Fibroblast of pulmonary artery (primary cell): ENCODE measurements at regions not wholly inside any gene's neighbourhood (a gene's known extent, or its start where the extent isn't known, plus 50 kb on each side); places are given as distances from the start of the nearest gene placed in this dataset.

Source experiments
- DNase-seq: peaks from one replicate; pipeline ENCODE4 v3.0.0-alpha.2; 2010; ENCODE audit warnings: low read depth
- H3K4me3 ChIP-seq: replicated peaks from 2 replicates; pipeline ENCODE4 v1.5.1; 2011; ENCODE audit warnings: low read depth, mild to moderate bottlenecking, control low read depth, low read length, moderate library complexity
- TF ChIP-seq, protein P1 (sequence below): IDR thresholded peaks from 2 replicates; pipeline ENCODE4 v1.5.1; 2011; ENCODE audit warnings: mild to moderate bottlenecking, control low read depth, low read length, inconsistent platforms; ENCODE audit errors: missing control alignments

DNA sequence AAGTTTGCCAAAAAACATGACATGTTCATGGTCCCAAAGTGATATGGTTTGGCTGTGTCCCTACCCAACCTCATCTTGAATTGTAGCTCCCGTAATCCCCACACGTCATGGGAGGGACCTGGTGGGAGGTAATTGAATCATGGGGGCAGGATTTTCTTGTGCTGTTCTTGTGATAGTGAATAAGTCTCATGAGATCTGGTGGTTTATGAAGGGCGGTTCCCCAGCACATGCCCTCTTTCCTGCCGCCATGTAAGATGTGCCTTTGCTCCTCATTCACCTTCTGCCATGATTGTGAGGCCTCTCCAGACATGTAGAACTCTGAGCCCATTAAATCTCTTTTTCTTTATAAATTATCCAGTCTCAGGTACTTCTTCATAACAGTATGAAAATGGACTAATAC, 322.1 kb downstream of the MED10 start:
- DNase-seq = no peak
- no peak overlapping the region for H3K4me3 ChIP-seq
- TF ChIP-seq, protein P1, sequence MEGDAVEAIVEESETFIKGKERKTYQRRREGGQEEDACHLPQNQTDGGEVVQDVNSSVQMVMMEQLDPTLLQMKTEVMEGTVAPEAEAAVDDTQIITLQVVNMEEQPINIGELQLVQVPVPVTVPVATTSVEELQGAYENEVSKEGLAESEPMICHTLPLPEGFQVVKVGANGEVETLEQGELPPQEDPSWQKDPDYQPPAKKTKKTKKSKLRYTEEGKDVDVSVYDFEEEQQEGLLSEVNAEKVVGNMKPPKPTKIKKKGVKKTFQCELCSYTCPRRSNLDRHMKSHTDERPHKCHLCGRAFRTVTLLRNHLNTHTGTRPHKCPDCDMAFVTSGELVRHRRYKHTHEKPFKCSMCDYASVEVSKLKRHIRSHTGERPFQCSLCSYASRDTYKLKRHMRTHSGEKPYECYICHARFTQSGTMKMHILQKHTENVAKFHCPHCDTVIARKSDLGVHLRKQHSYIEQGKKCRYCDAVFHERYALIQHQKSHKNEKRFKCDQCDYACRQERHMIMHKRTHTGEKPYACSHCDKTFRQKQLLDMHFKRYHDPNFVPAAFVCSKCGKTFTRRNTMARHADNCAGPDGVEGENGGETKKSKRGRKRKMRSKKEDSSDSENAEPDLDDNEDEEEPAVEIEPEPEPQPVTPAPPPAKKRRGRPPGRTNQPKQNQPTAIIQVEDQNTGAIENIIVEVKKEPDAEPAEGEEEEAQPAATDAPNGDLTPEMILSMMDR = no peak

DNA sequence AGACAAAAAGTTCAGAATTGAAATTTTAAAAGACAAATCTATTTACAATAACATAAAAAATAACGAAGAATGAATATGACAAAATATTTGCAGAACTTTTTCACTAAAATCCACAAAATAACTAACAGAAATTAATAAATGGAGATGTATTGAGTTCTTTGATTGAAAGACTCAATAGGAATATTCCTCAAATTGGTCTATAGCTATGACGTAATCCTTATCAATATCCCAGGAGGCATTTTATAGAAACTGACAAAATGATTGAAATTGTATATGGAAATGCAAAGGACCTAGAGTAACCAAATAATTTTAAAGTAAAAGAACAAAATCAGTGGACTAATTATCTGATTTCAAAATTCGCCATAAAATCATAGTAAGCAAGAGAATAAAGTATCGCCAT, 328.7 kb downstream of the MED10 start:
- TF ChIP-seq, protein P1 = no peak
- DNase-seq = no peak
- H3K4me3 ChIP-seq = no peak overlapping the region

DNA sequence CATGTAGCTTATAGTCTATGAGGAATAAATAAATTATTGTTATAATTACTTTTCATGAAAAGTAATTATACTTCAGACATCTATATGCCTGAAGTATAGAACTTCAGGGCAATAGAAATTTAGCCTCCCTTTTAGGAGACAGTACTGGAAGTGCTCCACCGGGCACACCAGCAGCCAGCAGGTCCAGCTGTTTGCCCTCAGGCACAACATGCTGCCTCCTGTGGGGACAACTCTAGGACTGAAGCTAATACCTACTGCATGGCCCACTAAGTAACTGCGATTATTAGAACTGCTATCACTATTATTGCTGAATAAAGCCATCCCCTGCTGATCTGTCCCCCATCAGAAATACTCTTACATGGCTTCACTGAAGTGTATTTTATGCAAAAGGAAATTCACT, 329.6 kb downstream of the MED10 start:
- TF ChIP-seq, protein P1 = no peak
- no peak for DNase-seq
- H3K4me3 ChIP-seq = no peak overlapping the region

DNA sequence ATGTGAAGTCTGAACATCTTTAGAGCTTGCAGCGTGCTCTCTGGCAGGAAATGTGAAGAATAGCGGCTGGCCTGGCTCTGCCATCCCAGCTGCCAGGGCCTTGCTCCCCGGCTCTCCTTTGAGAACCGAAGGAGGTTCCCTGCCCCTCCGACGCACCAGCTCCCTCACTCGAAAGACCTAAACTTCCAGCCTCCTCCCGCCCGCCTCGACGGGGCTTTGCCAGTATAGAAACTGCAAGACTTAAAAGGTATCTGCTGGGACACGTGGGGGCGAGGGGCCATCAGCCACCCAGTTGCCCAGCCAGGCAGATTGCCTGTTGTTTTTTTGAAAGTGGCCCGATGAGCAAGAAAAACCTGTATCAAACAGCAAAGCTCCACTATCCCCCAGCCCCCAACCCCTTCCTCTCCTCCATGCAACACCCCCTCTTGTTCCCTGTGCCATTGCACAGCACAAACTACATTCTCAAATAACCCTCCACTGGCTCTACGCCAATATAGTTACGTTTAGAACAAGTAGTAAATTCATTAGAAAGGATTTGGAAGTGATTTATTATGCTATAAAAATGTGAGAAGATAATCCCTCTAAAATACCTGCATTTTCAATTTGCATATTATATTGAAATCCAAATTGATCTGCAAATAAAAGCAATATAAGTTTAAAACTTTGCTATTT, 331.9 kb downstream of the MED10 start:
- TF ChIP-seq, protein P1 = no peak
- no peak overlapping the region for H3K4me3 ChIP-seq
- DNase-seq = no peak

DNA sequence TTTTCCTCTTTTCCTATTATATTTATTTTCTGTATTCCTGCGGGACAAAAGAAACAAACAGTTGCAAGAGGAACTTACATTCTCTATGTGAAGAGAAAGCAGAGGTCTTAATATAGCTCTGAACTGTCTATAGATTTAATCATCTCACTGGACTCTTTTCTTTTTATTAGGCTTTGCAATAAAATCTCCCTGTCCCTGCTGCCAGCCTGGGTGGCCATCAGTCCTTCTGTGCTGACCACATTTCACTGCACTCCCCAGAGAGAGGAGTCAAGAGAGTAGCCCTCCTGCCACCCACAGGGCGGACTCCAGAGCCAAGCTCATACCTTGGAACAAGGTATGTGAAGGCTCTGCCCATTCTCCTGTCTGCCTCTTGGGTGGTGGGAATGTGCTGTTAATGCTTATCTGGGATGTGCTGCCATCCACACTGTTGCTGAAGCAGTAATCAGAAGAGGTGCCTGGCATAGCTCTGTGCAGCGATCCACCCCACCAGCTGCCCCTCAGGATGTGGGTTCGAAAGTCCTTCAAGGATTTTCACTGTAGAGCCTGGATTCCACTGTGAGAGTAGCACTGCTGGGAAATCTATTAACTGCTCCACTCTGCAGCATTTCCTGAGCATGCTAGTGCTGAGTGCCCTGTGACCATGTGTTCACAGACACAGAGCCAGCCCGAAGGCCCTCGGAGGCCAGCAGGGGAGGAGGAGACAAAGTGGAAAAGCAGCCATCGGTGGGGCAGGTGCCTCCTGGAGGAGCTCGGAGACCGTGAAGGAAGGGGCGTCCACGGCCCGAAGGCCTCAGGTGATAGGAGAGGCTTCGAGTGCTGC, 334.6 kb downstream of the MED10 start:
- DNase-seq = no peak
- TF ChIP-seq, protein P1 = no peak
- H3K4me3 ChIP-seq = no peak overlapping the region

DNA sequence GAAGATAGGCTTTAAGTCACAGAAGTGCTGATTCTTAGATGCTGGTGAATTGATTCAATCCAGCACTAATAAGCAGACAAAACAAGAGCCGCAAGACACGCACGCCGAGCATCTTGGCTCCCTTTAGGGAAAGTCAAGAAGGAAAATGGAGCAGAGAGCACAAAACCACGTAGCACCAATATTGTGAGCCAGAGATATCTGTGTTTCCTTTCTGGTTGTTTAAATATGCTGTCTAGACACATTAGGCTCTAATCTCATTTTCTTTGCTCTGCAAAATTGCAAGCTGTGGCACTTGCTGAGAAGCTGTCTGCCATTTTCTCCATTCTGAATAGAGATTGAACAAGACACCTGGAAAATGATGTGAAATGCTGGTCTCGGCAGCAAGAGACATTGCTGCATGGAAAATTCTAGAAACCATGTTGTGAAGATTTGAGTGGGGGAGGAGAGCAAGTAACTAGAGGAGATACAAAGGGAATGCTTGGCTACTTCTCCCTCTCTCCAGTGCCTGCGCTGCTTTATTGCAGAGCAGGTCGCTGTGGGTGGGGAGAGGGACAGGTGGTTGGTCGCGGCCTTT, 336.3 kb downstream of the MED10 start:
- TF ChIP-seq, protein P1 = no peak
- H3K4me3 ChIP-seq = no peak overlapping the region
- DNase-seq = no peak
